OCI-LY3 (cell line): ENCODE measurements at regions not wholly inside any gene's neighbourhood (a gene's known extent, or its start where the extent isn't known, plus 50 kb on each side); places are given as distances from the start of the nearest gene placed in this dataset.

Experiments used
- EZH2phosphoT487 ChIP-seq: fragments of 200-600 bp; shearing (Covaris generic); IDR thresholded peaks from 2 replicates; pipeline ENCODE4 v1.6.1; 2018; ENCODE audit warnings: antibody characterized with exemption, mixed run types, low read depth
- TF ChIP-seq, protein P1 (sequence below): fragments of 200-600, 300-600 bp; sonication (generic); IDR thresholded peaks from 2 replicates; pipeline ENCODE4 v1.5.1; 2014; ENCODE audit warnings: antibody characterized with exemption, low read length, low read depth

DNA sequence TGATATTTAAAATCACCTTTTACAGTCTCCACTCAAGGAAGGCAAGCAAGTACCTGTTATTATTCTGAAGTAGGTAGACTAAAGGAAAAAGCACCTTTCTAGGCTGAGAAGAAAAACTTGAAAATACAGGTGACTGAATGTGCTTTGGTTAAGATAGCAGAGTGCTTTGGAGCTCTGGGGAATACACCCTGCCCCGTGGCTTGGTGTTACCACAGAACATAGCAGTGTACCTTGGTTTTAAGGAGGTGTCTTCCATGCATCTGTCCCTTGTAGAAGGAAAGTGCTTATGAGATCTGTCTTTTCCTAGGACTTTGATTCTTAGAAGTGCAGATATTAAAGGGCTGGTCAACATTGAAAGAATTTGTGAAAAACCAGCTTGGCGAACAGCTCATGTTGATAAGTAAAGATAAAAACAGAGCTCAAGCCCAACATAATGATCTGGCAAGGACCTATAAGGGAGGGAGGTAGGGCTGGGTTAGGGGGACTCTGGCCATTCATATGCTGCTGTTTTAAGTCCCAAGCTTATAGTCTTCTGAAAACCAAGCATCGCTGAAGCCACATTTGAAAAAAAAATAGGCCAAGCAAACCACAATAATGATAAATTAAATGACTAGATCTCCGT, 66.8 kb downstream of the ZNF608 start:
- TF ChIP-seq, protein P1, sequence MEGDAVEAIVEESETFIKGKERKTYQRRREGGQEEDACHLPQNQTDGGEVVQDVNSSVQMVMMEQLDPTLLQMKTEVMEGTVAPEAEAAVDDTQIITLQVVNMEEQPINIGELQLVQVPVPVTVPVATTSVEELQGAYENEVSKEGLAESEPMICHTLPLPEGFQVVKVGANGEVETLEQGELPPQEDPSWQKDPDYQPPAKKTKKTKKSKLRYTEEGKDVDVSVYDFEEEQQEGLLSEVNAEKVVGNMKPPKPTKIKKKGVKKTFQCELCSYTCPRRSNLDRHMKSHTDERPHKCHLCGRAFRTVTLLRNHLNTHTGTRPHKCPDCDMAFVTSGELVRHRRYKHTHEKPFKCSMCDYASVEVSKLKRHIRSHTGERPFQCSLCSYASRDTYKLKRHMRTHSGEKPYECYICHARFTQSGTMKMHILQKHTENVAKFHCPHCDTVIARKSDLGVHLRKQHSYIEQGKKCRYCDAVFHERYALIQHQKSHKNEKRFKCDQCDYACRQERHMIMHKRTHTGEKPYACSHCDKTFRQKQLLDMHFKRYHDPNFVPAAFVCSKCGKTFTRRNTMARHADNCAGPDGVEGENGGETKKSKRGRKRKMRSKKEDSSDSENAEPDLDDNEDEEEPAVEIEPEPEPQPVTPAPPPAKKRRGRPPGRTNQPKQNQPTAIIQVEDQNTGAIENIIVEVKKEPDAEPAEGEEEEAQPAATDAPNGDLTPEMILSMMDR, result no peak
- TF ChIP-seq EZH2phosphoT487, result no peak
